ENCODE measurements at regions not wholly inside any gene's neighbourhood (a gene's known extent, or its start where the extent isn't known, plus 50 kb on each side); places are given as distances from the start of the nearest gene placed in this dataset.

DNA sequence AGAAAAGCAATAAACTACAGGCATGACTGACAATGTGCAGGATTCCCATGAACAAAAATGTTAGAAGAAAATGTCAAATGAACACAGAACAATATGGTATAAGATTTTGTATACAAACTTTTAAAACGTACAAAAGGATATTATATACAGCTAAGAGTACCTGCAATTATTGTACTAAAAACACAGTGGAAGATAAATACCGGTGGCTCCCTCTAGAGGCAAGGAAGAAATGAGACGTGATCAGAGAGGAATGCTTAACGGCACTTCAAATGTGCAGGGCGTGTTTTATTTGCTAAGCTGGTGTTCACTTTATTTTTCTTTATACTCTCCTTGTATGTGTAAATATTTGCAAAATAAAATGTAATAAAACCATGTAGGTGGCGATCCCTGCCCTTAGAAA lies 191.8 kb upstream of the SAMSN1 start:
- DNase-seq (ENCODE audit: extremely low read depth, low read depth): no peak
- TF ChIP-seq, protein P1, sequence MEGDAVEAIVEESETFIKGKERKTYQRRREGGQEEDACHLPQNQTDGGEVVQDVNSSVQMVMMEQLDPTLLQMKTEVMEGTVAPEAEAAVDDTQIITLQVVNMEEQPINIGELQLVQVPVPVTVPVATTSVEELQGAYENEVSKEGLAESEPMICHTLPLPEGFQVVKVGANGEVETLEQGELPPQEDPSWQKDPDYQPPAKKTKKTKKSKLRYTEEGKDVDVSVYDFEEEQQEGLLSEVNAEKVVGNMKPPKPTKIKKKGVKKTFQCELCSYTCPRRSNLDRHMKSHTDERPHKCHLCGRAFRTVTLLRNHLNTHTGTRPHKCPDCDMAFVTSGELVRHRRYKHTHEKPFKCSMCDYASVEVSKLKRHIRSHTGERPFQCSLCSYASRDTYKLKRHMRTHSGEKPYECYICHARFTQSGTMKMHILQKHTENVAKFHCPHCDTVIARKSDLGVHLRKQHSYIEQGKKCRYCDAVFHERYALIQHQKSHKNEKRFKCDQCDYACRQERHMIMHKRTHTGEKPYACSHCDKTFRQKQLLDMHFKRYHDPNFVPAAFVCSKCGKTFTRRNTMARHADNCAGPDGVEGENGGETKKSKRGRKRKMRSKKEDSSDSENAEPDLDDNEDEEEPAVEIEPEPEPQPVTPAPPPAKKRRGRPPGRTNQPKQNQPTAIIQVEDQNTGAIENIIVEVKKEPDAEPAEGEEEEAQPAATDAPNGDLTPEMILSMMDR (IDR thresholded peaks at IDR 0.05; ENCODE audit: low read depth, low read length): peak; percentile 53

DNA sequence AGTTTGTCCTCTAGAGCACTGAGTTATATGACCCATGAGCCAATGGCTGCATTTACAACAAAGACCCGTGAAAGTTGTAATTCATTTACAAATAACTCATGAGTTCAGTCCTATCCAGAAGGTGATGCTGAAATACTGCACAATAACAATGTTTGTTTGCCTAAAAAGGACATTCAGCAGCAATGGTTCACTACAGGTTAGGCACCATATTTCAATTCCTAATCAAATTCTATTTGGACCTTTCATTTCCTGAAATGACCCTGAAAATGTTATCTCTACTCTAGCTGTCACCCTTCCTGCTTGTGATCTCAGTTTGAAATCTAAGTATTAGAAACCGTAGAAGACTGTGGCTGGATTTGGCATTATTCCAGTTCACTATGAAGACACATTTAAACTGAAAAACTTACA lies 191.2 kb upstream of the SAMSN1 start:
- TF ChIP-seq, protein P1 (IDR thresholded peaks at IDR 0.05; ENCODE audit: low read depth, low read length): no peak
- no peak for DNase-seq (ENCODE audit: extremely low read depth, low read depth)

DNA sequence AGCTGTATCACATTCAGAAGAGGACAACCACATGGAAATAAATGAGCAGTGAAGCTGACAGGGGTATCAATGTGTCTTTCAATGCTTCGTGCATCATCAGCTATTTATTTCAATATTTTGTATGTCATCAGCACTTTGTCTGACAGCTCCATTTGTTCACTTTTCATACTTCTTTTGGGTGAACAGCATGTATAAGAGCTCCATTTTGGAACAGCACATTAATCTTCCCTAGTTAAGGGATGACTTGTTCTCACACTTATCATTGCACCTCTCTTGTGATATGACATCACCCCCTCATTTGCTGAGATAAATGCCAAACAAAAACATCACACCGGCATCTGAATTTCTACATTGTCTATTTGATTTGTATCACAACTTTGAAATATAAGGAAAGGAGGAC lies 190.6 kb upstream of the SAMSN1 start:
- TF ChIP-seq, protein P1 (IDR thresholded peaks at IDR 0.05; ENCODE audit: low read depth, low read length): no peak
- DNase-seq (ENCODE audit: extremely low read depth, low read depth): no peak

DNA sequence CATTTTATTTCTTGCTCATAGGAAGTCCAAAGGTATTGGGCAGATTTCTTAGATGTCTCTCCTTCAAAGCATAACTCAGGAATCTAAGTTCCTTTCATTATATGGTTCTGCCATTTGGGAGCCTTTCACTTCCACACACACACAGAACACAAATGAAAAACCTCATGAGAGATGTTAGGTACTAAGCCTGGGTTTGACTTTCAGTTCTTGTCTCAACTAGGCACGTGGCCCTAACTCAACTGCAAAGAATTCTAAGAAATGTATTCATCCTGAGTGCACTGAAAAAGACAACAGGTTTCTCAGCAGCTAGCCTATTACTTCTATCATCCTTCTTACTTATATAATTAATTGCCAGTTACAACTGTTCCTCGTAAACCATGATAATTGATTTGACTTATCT lies 190.0 kb upstream of the SAMSN1 start:
- TF ChIP-seq, protein P1 (IDR thresholded peaks at IDR 0.05; ENCODE audit: low read depth, low read length): no peak
- DNase-seq (ENCODE audit: extremely low read depth, low read depth): no peak

DNA sequence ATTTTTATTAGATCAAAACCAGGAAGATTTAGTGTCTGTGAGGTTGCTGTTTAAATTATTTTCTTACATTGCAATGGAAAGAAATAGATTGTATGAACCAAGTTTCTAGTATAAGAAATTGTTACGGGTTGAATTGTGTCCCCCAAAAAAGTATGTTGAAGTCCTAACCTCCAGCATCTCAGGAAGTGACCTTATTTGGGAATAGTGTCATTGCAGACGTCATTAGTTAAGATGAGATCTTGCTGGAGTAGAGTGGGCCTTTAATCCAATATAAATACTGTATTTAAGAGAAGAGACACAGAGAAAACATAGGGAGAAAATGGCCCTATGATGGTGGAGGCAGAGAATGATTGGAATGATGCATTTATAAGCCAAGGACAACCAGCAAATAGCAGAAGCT lies 188.7 kb upstream of the SAMSN1 start:
- no peak for DNase-seq (ENCODE audit: extremely low read depth, low read depth)
- TF ChIP-seq, protein P1 (IDR thresholded peaks at IDR 0.05; ENCODE audit: low read depth, low read length): no peak

DNA sequence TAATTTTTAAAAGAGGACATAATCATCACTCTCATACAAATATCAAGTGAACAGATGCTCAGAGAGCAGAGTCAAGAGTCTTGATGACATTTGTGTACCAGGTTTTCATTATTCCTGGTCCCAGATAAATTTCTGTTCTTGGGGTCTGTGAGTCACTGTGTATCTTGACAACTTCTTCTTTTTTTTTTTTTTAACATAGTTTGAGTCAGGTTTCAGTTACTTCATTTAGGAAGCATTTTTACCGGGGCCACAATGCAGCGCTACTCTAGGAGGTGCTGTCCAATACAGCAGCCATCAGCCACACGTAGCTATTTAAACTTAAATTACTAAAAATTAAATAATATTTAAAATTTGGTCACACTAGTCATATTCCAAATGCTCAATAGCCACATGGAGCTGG lies 188.1 kb upstream of the SAMSN1 start:
- TF ChIP-seq, protein P1 (IDR thresholded peaks at IDR 0.05; ENCODE audit: low read depth, low read length): no peak
- DNase-seq (ENCODE audit: extremely low read depth, low read depth): no peak

DNA sequence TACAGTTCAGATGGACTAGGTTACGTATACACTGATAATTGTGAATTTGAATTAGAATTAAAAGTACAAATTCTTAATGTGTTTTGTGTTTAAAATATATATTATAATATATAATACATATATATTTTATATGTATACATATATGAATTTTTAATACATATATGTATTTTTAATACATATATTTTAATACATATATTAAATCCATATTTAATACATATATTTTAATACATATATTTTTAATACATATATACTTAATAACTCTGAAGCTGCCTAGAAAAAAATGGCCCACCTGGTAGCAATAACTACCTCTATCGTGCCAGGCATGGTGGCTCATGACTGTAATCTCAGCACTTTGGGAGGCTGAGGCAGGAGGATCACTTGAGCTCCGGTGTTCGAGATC lies 179.1 kb upstream of the SAMSN1 start:
- no peak for DNase-seq (ENCODE audit: extremely low read depth, low read depth)
- TF ChIP-seq, protein P1 (IDR thresholded peaks at IDR 0.05; ENCODE audit: low read depth, low read length): no peak

All from AG09319 (cell line).